ENCODE measurements at regions not wholly inside any gene's neighbourhood (a gene's known extent, or its start where the extent isn't known, plus 50 kb on each side); places are given as distances from the start of the nearest gene placed in this dataset.

- no peaks in the 10 kb centered on the region for H3K27me3 ChIP-seq (ENCODE audit: low read length)
- H3K9me3 ChIP-seq (ENCODE audit: insufficient read depth, low read length): no peaks in the 10 kb centered on the region
- no peak overlapping the region for H3K9ac ChIP-seq (ENCODE audit: low read length)
- H3K9me2 ChIP-seq (replicated peaks; ENCODE audit: insufficient read depth, low read length): no peaks in the 10 kb centered on the region
- H3K4me2 ChIP-seq (ENCODE audit: low read depth, low read length, poor library complexity, severe bottlenecking): no peak overlapping the region
- TF ChIP-seq EZH2phosphoT487 (conservative IDR thresholded peaks at IDR 0.05; ENCODE audit: low read length) (no peak), CTCF (IDR thresholded peaks at IDR 0.05; ENCODE audit: insufficient read depth, low read length, poor library complexity, severe bottlenecking) (no peak)
- H3F3A ChIP-seq (ENCODE audit: insufficient read depth): no peaks in the 10 kb centered on the region
- H3K36me3 ChIP-seq (ENCODE audit: low read length): no peaks in the 10 kb centered on the region
- H4K20me1 ChIP-seq (ENCODE audit: low read depth, low read length): no peaks in the 10 kb centered on the region
- no peak overlapping the region for H3K4me3 ChIP-seq (ENCODE audit: insufficient read depth, low read length, poor library complexity, severe bottlenecking)
- no peak overlapping the region for H3K27ac ChIP-seq (ENCODE audit: low read depth, low read length)
- no peaks in the 10 kb centered on the region for H3K79me2 ChIP-seq (ENCODE audit: insufficient read depth, low read length)
- no peak overlapping the region for H2AFZ ChIP-seq (ENCODE audit: low read depth, low read length, severe bottlenecking)
Measured at GRCh38 chr2:23327416-23327815, 57.6 kb upstream of the KLHL29 start.

GRCh38 chr2:23327887-23328286 is 57.1 kb upstream of the KLHL29 start:
- Histone ChIP-seq H2AFZ (ENCODE audit: low read depth, low read length, severe bottlenecking) (no peak overlapping the region), H4K20me1 (ENCODE audit: low read depth, low read length) (no peaks in the 10 kb centered on the region), H3K4me3 (ENCODE audit: insufficient read depth, low read length, poor library complexity, severe bottlenecking) (no peak overlapping the region), H3K27ac (ENCODE audit: low read depth, low read length) (no peak overlapping the region), H3F3A (ENCODE audit: insufficient read depth) (no peaks in the 10 kb centered on the region), H3K9me2 (replicated peaks; ENCODE audit: insufficient read depth, low read length) (no peaks in the 10 kb centered on the region), H3K36me3 (ENCODE audit: low read length) (no peaks in the 10 kb centered on the region), H3K4me2 (ENCODE audit: low read depth, low read length, poor library complexity, severe bottlenecking) (no peak overlapping the region), H3K79me2 (ENCODE audit: insufficient read depth, low read length) (no peaks in the 10 kb centered on the region), H3K27me3 (ENCODE audit: low read length) (no peaks in the 10 kb centered on the region), H3K9ac (ENCODE audit: low read length) (no peak overlapping the region), H3K9me3 (ENCODE audit: insufficient read depth, low read length) (no peaks in the 10 kb centered on the region)
- TF ChIP-seq CTCF (IDR thresholded peaks at IDR 0.05; ENCODE audit: insufficient read depth, low read length, poor library complexity, severe bottlenecking): no peak

- H3K27me3 ChIP-seq (ENCODE audit: low read length): no peaks in the 10 kb centered on the region
- no peak overlapping the region for H2AFZ ChIP-seq (ENCODE audit: low read depth, low read length, severe bottlenecking)
- H3K4me2 ChIP-seq (ENCODE audit: low read depth, low read length, poor library complexity, severe bottlenecking): no peak overlapping the region
- H4K20me1 ChIP-seq (ENCODE audit: low read depth, low read length): no peaks in the 10 kb centered on the region
- no peaks in the 10 kb centered on the region for H3K36me3 ChIP-seq (ENCODE audit: low read length)
- TF ChIP-seq CTCF (IDR thresholded peaks at IDR 0.05; ENCODE audit: insufficient read depth, low read length, poor library complexity, severe bottlenecking): no peak
- no peak for TF ChIP-seq EZH2phosphoT487 (conservative IDR thresholded peaks at IDR 0.05; ENCODE audit: low read length)
- no peak overlapping the region for H3K9ac ChIP-seq (ENCODE audit: low read length)
- no peaks in the 10 kb centered on the region for H3F3A ChIP-seq (ENCODE audit: insufficient read depth)
- no peaks in the 10 kb centered on the region for H3K79me2 ChIP-seq (ENCODE audit: insufficient read depth, low read length)
- H3K9me3 ChIP-seq (ENCODE audit: insufficient read depth, low read length): no peaks in the 10 kb centered on the region
- H3K9me2 ChIP-seq (replicated peaks; ENCODE audit: insufficient read depth, low read length): no peaks in the 10 kb centered on the region
- no peak overlapping the region for H3K27ac ChIP-seq (ENCODE audit: low read depth, low read length)
- no peak overlapping the region for H3K4me3 ChIP-seq (ENCODE audit: insufficient read depth, low read length, poor library complexity, severe bottlenecking)
Measured at GRCh38 chr2:23330214-23330613, 54.8 kb upstream of the KLHL29 start.
